A549 (cell line): ENCODE measurements at regions not wholly inside any gene's neighbourhood (a gene's known extent, or its start where the extent isn't known, plus 50 kb on each side); places are given as distances from the start of the nearest gene placed in this dataset.

Source experiments
- EHF ChIP-seq: fragments of 250-450 bp; sonication (Bioruptor Pico); IDR thresholded peaks from 2 replicates; pipeline ENCODE4 v1.5.0; 2020; ENCODE audit warnings: mild to moderate bottlenecking
- RFX5 ChIP-seq: fragments of 450-650 bp; IDR thresholded peaks from 2 replicates; pipeline ENCODE4 v1.7.1; 2014; ENCODE audit warnings: antibody characterized with exemption, mild to moderate bottlenecking, moderate library complexity
- SREBF2 ChIP-seq: fragments of 450-650 bp; IDR thresholded peaks from 2 replicates; pipeline ENCODE4 v1.6.1; 2014; ENCODE audit warnings: mild to moderate bottlenecking, moderate library complexity

GRCh38 chr2:125274718-125275117, 1249.6 kb downstream of the CNTNAP5 start:
- TF ChIP-seq SREBF2 (no peak), RFX5 (no peak), EHF (no peak)
